ENCODE measurements at regions not wholly inside any gene's neighbourhood (a gene's known extent, or its start where the extent isn't known, plus 50 kb on each side); places are given as distances from the start of the nearest gene placed in this dataset.

DNA sequence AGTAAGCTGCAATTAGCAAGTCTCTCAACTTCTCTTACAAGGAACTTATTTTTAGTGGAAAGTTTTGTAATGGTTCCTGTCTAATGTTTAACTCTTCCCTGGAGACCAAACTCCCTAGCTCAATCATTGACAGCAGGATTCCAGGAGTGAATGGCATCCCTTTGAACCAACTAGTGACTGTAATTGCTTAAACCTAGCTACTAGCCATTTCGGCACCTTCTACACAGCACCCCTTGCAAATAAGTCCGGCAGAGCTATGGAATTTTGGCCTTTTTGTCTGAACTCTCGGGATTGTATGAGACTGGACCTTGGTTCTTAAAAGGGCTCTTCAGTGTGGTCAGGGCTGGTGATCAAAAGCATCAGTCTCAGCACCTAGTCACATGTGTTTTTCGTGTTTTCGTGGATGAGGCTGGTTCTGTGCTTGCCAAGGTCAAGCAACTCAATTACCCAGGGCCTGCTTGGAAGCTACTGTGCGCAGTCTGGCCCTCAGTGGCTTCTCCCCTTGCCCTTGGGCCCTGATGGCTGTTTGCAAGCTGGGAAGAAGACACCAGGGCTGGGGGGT lies 135.3 kb upstream of the NEDD9 start (continued):
- no peak for TF ChIP-seq JDP2 (CRISPR knock-in tag; IDR thresholded peaks at IDR 0.05; ENCODE audit: borderline replicate concordance)
- TF ChIP-seq MEIS2 (CRISPR knock-in tag; IDR thresholded peaks at IDR 0.05), result peak; percentile 88
- peak; percentile 84 for TF ChIP-seq ATF1 (CRISPR knock-in tag; IDR thresholded peaks at IDR 0.05)
- TF ChIP-seq KLF13 (CRISPR knock-in tag; IDR thresholded peaks at IDR 0.05), result no peak
- peak; percentile 90 for TF ChIP-seq HDAC1 (CRISPR knock-in tag; IDR thresholded peaks at IDR 0.05)
- TF ChIP-seq, protein P1, sequence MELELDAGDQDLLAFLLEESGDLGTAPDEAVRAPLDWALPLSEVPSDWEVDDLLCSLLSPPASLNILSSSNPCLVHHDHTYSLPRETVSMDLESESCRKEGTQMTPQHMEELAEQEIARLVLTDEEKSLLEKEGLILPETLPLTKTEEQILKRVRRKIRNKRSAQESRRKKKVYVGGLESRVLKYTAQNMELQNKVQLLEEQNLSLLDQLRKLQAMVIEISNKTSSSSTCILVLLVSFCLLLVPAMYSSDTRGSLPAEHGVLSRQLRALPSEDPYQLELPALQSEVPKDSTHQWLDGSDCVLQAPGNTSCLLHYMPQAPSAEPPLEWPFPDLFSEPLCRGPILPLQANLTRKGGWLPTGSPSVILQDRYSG (CRISPR knock-in tag; IDR thresholded peaks at IDR 0.05), result no peak
- TF ChIP-seq SRY (CRISPR knock-in tag; IDR thresholded peaks at IDR 0.05), result peak; percentile 24; the same call in 1 of the 2 replicates
- peak; percentile 90; the same call in 1 of the 2 replicates for TF ChIP-seq KDM3A (CRISPR knock-in tag; IDR thresholded peaks at IDR 0.05; ENCODE audit: low read depth)
- TF ChIP-seq, protein P2, sequence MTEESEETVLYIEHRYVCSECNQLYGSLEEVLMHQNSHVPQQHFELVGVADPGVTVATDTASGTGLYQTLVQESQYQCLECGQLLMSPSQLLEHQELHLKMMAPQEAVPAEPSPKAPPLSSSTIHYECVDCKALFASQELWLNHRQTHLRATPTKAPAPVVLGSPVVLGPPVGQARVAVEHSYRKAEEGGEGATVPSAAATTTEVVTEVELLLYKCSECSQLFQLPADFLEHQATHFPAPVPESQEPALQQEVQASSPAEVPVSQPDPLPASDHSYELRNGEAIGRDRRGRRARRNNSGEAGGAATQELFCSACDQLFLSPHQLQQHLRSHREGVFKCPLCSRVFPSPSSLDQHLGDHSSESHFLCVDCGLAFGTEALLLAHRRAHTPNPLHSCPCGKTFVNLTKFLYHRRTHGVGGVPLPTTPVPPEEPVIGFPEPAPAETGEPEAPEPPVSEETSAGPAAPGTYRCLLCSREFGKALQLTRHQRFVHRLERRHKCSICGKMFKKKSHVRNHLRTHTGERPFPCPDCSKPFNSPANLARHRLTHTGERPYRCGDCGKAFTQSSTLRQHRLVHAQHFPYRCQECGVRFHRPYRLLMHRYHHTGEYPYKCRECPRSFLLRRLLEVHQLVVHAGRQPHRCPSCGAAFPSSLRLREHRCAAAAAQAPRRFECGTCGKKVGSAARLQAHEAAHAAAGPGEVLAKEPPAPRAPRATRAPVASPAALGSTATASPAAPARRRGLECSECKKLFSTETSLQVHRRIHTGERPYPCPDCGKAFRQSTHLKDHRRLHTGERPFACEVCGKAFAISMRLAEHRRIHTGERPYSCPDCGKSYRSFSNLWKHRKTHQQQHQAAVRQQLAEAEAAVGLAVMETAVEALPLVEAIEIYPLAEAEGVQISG (CRISPR knock-in tag; IDR thresholded peaks at IDR 0.05), result peak; percentile 68; the same call in 1 of the 2 replicates
- peak; percentile 87; the same call in 1 of the 2 replicates for TF ChIP-seq DNMT3B (CRISPR knock-in tag; conservative IDR thresholded peaks at IDR 0.05)
- peak; percentile 45; the same call in 1 of the 2 replicates for TF ChIP-seq ZNF713 (CRISPR knock-in tag; IDR thresholded peaks at IDR 0.05)
- TF ChIP-seq ZNF333 (CRISPR knock-in tag; IDR thresholded peaks at IDR 0.05; ENCODE audit: borderline replicate concordance), result peak; percentile 3; the same call in 1 of the 2 replicates
- no peak for TF ChIP-seq HNRNPLL (IDR thresholded peaks at IDR 0.05; ENCODE audit: low read depth, low read length, poor library complexity, severe bottlenecking)
- no peak for TF ChIP-seq ZNF790 (CRISPR knock-in tag; IDR thresholded peaks at IDR 0.05; ENCODE audit: borderline replicate concordance)
- no peak for TF ChIP-seq ZNF180 (CRISPR knock-in tag; IDR thresholded peaks at IDR 0.05; ENCODE audit: borderline replicate concordance, low read depth)
- TF ChIP-seq, protein P3, sequence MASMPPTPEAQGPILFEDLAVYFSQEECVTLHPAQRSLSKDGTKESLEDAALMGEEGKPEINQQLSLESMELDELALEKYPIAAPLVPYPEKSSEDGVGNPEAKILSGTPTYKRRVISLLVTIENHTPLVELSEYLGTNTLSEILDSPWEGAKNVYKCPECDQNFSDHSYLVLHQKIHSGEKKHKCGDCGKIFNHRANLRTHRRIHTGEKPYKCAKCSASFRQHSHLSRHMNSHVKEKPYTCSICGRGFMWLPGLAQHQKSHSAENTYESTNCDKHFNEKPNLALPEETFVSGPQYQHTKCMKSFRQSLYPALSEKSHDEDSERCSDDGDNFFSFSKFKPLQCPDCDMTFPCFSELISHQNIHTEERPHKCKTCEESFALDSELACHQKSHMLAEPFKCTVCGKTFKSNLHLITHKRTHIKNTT (CRISPR knock-in tag; IDR thresholded peaks at IDR 0.05), result no peak
- TF ChIP-seq ELF3 (CRISPR knock-in tag; IDR thresholded peaks at IDR 0.05), result peak; percentile 95
- TF ChIP-seq ZNF567 (CRISPR knock-in tag; IDR thresholded peaks at IDR 0.05; ENCODE audit: borderline replicate concordance), result peak; percentile 97
- peak; percentile 50; the same call in 1 of the 2 replicates for TF ChIP-seq DR1 (CRISPR knock-in tag; IDR thresholded peaks at IDR 0.05)
- TF ChIP-seq ZNF468 (CRISPR knock-in tag; IDR thresholded peaks at IDR 0.05), result no peak
- no peak for TF ChIP-seq ZSCAN29 (CRISPR knock-in tag; conservative IDR thresholded peaks at IDR 0.05)
- TF ChIP-seq MED8 (CRISPR knock-in tag; IDR thresholded peaks at IDR 0.05; ENCODE audit: insufficient replicate concordance), result peak; percentile 95
- peak; percentile 83 for TF ChIP-seq MEIS1 (CRISPR knock-in tag; IDR thresholded peaks at IDR 0.05; ENCODE audit: borderline replicate concordance)
- TF ChIP-seq ZNF709 (CRISPR knock-in tag; IDR thresholded peaks at IDR 0.05), result no peak
- TF ChIP-seq ZNF569 (CRISPR knock-in tag; IDR thresholded peaks at IDR 0.05; ENCODE audit: borderline replicate concordance), result no peak
- TF ChIP-seq SRSF9 (IDR thresholded peaks at IDR 0.05; ENCODE audit: borderline replicate concordance, insufficient read depth, low read depth, low read length, poor library complexity, severe bottlenecking), result no peak
- no peak; the same call in 1 of the 2 replicates for TF ChIP-seq SAFB2 (CRISPR knock-in tag; IDR thresholded peaks at IDR 0.05; ENCODE audit: borderline replicate concordance, low read depth)

Measured in HepG2 (cell line).